Muscle of arm (tissue), 1 donor: ENCODE measurements at regions not wholly inside any gene's neighbourhood (a gene's known extent, or its start where the extent isn't known, plus 50 kb on each side); places are given as distances from the start of the nearest gene placed in this dataset.

ENCODE experiments used
- DNase-seq: peaks from one replicate; pipeline ENCODE4 v3.0.0-alpha.2; 2013

DNA sequence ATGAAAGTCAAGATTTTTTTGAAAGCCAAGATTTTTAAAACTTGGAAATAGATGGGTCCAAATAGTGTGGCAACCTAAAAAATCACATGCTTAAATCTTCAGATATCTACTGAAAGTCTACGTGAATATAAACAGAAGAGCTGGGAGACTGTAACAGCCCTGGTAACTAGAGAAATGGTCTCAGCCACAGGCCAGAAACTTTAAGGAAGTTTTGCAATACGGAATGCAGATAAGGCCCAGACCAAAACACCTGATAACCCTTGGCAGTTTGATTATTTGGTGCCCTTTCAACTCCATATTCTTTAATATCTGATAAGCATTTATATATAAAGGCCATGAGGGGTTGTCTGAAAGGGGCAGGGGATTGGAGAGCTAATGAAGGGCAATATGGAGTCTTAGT lies 537.3 kb upstream of the TGFBR2 start:
- no peak for DNase-seq

DNA sequence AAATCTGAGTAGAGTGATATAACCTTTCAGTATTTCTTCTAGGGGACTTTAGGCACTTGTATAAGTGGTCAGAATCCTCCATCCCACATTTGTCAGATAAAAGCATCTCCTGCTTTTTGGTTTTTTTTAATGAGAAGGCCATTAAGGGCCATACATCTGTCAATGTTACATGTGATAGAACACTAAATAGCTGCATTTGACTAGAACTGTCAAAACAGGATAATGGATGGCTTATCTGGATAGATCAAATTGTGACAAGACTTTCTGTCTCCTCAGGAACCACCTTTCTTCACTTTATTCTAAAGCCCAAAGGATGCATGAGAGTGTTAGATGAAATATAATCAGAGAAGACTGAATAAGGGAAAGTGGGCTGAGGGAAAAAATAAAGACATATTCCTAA lies 533.4 kb upstream of the TGFBR2 start:
- no peak for DNase-seq

DNA sequence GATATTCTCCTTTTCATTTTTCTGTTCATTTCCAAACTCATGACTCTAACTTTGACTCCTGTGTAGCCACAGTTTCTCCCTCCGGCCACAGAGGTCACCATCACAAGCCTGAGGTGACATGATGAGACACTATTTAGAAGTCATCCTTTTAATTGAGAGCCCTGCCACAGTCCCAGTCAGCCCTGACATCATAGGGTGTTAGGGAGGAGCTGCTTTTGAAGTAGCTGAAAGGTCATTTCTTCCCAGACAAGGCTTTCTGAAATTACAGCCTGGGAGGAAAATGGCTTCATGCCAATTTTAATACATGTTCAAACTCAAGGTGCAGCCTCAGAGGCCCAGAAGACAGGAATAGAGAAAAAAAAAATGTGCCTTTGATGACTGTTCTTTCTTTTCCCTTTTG lies 532.8 kb upstream of the TGFBR2 start:
- DNase-seq, result no peak

DNA sequence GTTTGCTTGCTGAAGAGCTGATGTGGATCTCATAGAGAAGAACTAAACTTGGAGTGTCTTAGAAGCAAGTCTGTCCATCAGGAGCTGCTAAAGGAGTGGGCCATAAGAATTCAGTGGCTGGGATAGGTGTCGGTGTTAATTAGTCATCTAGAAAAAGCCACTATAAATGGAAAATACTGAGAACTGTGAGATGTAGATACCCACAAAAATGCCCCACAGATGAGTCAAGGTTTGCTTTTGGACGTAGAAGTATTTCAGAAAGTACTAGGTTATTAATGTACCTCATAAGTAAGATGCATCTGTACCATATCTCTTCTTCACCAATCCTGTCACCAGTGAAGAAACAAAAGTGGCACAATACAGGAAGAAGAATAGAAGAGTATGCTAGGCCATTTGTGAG lies 530.9 kb upstream of the TGFBR2 start:
- DNase-seq, result no peak

DNA sequence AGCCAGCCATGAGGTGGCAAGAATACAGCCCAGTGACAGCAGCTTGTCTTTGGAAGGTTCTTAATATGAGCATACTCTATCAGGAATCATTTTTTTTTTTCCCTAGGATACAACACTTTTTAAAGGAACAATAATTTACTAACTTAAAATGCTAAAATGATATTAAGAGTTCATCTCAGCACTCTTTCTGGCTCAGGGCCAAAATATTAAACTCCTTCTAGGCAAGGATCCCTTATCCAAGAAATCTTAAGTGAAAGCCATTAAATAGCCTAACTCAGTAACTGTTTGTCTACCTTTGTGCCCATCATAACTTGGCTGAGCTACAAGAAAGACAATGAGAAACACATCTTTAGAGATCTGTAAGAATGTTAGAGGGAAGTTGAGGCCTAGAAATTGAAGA lies 529.5 kb upstream of the TGFBR2 start:
- no peak for DNase-seq

DNA sequence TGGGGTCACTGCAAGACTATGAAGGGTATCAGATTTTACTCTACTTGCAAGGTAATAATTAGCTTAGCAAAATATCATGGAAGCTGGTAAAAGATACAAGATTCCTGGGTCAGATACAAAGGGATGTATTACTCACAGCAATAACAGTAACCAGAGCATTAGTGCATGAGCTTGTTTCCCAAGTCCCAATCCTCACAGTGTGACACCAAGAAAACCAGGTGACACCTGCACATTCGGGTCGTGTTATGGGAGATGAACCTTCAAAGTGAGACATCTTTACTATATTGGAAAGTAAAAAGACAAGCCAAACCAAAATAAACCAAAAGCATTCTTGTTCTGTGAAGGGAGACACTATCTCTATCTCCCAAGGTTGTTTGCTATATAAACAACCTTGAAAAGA lies 528.7 kb upstream of the TGFBR2 start:
- no peak for DNase-seq

DNA sequence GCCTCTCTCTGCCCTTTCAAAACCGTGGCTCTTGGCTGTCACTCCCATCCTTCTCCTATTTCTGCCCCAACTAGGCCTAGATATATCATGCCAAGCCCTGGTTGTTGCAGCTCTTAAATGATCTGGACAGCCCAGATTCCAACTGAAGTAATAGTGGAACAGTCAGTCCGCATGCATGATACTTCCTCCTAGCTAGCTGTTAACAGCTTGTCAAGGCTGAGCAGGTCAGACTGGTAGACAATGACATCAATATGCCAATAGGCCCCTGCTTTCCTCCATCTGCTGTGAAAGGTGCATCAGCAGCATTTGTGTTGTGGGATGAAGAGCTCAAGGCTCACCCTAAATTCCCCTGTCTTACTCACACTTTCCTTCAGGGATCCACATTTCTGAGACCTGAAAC lies 527.7 kb upstream of the TGFBR2 start:
- DNase-seq, result no peak

DNA sequence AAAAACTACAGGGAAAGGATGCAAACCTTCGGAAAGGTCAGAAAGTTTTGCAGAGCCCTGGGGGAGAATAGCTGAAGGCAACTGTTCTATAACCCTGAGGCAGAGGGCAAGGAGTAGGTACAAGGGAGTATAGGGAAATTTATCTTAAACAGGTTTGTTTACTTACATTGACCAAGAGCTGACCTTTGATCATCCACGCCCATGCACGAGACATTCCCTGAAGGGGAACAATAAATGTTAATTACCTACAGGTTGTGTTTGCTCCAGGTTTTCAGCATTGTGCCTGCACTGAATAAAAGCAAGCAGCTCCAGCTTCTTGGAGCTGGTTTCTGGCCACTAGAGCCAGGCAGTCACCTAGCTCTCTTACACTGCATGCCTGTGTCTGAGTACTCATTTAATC lies 524.5 kb upstream of the TGFBR2 start:
- no peak for DNase-seq

DNA sequence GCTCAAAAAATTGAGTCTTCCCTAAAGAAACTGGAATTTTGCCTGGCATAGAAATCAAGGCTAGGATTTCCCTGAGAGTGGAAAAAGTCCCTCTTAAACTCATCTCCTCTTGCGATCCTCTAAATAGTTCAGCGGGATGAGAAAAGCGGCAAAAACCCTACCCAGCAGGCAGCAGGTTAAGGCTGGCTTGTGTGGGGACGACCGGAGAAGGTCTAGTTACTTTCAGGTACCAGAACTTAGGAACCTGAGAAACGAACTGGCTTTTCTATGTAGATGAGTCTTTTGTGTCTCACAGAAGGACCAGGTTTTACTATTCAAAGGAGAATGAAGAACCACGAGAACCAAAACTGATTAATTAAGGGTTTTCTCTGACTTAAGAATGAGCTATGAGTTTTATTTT lies 523.7 kb upstream of the TGFBR2 start:
- no peak for DNase-seq

DNA sequence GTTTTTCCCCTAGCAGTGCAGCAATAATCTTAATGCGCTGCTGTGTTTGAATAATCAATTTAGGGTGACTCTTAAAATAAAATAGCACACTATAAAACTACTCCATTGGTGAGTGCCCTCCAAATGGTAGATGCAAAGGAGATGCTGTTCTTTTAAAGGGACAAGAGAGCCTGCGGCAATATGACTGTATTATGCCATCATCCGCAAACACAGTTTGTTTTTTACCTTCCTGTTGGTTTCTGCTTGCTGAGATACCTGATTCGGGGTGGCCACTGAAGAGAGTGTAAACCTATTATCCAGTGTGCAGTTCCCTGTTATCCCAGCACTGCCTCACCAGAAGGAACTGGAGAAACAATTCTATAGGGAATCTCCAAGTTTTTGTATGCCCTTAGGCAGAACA lies 523.1 kb upstream of the TGFBR2 start:
- DNase-seq, result no peak

DNA sequence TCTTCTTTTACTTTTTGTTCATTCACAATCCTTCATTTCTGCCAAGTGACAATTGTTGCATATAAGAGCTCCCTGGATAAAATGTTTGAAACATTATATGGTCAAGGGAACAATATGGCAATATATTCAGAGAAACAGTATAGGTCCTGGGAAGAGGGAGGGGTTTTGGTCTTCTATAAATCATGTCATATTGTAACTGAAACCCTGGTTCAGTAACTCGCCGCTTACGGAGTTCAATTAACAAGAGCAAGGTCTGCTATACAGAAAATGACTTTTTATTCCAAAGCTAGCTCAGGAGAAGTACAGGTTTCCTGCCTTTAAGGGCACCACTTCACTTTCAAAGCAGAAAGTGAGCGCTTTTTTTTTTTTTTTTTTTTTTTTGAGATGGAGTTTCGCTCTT lies 522.1 kb upstream of the TGFBR2 start:
- DNase-seq, result no peak

DNA sequence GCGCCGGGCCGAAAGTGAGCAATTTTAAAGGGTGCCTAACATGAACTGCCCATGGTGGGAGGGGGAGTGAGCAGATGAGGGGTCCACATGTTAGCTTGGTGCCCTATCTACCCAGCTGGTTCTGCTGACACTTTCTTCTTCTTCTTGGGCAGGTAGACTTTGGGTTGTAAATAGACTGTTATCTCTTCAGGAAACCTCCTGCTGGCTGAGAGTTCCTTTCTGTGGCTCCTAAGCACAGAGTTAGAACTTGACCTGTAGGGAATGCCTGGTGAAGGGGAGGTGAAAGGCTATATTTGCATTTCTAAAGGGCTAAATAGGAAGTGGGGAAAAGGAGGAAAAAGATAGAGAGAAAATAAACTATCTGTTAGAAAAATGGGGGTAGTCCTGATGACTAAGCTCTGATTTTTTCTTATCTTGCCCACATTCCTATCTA lies 521.4 kb upstream of the TGFBR2 start:
- no peak for DNase-seq

DNA sequence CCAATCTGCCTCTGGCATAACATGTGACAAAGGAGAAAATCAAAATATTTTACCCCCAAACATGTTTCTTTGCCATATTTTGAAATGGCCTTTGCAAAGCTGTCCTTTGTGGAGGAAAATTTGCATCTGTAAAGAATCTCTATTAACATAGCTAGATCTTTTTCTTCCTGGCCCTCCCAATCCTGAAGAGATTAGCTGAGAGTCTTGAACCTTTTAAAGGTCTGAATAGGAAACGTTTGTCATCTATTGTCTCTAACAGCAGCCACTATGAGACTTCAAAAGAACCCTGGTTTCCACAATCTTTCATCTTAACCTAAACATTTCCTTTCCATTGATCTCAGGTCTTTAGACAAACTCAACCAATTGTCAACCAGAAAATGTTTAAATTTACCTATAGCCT lies 520.9 kb upstream of the TGFBR2 start:
- DNase-seq, result no peak

DNA sequence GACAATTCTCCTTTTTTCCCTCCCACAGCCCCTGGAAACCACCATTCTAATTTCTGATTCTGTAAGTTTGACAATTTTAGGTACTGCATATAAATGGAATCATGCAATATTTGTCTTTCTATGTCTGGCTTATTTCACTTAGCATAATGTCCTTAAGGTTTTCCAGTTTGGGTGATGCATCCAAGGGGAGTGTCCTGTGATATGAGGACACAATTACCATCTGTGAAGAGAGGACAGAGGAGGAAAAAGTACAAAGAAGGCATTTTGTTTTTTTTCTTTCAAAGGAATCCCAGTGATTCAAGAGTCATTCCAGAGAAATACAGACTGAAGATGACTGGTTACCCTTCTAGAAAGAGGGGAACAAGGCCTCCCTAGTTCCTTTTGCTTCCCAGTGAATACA lies 514.7 kb upstream of the TGFBR2 start:
- no peak for DNase-seq

DNA sequence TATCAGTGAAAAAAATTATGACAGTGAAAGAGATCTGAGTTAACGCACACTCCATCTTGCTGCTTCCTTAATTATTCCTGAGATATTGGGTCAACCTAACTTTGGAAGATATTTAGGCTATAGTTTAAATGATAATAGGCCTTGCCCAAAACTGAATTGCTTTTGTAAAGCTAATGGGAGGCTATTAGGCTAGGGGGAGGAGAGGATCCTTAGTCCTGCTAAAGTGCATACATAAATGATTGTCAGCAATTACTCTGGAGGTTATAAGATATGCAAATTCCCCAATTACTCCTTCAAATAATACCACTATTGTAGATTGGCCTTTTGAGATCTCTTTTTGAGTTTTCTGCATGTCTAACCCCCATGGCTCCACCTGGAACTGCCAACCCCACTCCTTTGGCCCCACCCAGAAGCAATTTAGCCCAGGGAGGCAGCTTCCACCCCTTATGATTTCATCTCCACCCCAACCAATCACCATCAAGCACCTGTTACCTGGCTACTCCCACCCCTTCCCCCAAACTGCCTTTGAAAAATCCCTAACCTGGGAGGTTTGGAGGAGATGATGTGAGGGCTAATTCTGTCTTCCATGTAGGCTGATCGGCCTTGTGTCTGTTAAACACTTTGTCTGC lies 509.3 kb upstream of the TGFBR2 start:
- DNase-seq, result no peak

DNA sequence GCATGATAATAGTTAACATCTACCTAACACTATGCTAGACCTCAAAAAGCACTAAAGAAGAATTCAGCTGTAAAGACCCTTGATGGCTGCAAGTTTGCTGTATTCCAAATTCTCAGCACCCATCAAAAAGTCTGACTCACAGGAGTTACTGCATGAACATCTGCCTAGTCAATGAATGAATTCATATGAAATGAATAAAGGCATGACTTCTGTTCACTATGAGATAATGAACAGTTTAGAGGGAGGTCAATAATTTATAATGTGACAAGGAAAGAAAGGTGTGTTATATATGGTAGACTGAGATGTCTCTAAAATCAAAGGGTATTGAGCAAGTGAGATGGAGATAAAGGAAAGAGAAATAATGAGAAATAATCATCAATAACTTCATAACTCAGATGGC lies 508.2 kb upstream of the TGFBR2 start:
- DNase-seq, result no peak

DNA sequence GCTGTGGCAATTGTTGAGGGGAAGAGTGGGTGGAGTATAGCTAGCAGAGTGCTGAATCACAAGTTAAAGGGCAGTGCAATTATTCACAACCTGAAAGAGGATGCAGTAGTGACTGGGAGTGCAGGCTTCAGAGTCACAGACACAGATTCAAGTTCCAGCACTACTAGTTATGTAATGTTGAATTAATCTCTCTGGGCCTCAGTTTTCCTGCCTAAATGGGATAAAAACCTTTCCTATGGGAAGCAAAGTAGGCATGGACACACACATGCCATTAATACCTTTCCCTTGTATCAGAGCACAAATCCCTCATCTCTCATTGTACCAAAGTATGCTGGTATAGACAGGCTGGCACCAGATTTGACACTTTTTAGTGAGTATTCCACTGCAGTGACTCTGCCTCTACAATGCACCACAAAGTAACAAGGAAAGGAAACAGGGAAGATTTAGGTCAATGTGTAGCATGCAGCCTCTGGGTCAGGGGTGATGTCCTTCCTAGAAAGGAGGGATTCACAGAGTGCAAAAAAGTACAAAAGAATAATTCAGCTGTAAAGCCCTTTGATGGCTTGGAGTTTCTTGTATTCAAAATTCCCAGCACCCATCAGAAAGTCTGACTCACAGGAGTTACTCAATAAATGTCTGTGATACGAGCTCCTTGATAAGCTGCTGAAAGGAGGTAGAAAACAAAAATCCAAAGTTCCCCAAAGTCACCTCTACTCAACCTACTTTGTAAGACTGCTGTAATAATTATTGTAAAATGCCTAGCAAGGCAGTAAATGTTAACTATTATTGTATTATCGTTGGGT lies 507.5 kb upstream of the TGFBR2 start:
- no peak for DNase-seq

DNA sequence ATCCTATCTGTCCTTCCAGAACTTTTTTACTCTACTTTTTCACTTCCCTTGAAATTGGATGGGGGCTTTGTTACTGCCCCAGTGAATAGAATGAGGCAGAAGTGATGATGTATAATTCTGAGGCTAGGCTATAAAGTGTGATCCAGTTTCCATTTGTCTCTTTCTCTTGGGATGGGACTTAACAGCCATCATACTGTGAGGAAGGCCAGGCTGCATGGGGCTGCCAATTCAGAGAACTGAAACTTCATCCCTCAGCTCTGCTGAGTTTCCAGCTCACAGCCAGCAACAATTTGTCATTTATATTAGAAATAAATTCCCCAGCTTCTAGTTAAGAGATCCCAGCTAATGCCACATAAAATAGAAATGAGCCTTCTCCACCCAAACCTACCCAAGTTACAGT lies 504.0 kb upstream of the TGFBR2 start:
- DNase-seq, result peak; percentile 15

DNA sequence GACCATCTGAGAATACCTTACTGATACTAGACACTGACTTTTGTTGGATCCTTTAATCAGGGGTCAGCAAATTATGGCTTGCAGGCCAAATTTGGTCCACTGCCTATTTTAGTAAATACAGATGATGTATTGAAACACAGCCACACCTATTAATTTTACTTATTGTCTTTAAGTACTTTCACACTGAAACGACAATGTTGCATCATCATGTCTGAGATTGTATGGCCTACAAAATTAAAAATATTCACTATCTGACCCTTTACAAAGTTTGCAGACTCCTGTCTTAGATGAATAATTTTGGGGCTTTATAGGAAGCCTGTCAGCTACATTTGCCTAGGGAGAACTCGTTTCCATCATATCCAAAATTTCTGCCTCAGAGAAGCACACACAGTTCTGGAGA lies 503.2 kb upstream of the TGFBR2 start:
- no peak for DNase-seq

DNA sequence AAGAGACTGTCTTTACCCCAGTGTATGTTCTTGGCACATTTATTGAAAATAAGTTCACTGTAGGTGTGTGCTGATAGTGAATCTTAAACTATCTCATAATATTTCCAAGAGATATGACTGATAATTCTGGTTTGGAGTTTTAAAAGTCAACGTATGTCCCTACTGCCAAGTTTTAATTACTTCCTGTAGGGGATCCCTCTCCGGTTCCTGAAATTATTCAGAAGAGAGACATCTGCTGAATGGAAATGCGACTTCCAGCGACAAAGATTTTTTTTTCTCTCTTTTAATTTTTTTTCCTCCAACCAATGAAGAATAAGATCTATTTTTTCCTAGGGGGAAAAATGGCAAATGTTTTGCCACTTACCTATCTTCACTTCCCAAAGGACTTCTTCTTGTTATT lies 498.9 kb upstream of the TGFBR2 start:
- no peak for DNase-seq

DNA sequence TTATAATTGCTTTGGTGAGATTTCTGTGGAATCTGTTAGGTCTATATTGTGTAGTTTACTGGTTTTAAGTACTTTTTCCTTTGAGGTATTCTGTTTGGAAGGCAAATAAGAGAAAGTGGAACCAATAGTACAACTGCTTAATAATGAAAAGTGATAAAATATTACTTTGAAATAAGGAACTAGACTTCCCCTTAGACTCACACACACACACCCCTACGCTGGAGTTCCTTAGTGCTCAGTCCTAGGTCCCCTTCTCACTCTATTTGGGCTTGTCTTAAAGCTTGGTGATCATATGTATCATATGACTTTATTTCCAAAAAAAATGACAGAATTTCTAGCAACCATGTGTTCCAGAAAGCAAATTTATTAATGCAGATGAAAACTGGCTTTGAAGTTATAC lies 494.0 kb upstream of the TGFBR2 start:
- no peak for DNase-seq

DNA sequence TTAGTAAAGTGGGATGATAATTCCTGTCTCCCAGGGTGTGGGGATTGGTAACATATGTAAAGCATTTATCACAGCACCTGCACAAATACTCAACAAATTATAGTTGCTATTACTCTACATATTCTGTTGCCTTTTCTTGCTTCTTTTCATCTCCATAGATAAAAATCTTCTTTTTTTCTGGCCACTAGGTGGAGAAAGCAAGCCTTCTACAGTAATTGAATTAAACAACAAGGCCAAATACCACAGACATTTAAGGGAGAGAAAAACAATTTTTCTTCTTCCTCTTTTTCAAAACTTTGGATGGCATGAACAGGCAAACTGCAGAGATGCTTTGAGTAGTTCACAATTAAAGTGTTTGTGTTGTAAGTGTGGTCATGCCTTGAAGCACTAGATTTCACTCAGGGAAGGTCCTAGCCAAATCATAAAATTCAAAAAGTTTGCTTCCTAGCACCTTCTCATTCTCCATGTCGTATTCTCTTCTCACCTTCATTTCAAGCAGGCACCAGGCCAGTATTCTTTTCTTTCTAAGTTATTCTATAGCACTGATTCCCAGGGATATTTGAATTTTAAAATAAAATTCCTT lies 493.4 kb upstream of the TGFBR2 start:
- peak; percentile 52 for DNase-seq

DNA sequence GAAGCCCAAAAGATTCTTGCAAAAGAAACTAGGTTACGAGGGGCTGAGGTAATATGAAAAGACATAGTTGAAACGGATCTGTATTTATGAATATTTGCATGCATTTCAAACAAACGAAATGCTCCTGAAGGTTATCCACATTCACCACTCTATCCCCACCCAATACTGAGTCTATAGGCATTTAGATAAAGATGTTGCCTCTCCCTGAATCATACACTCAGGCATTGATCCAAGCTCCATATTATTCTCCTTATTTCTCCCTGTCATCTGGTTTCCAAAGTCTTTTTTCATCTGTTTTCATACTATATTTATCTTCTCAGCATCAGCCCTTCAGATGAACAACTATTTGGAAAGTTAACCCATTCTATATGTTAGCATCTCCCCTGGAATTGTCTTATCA lies 492.5 kb upstream of the TGFBR2 start:
- no peak for DNase-seq

DNA sequence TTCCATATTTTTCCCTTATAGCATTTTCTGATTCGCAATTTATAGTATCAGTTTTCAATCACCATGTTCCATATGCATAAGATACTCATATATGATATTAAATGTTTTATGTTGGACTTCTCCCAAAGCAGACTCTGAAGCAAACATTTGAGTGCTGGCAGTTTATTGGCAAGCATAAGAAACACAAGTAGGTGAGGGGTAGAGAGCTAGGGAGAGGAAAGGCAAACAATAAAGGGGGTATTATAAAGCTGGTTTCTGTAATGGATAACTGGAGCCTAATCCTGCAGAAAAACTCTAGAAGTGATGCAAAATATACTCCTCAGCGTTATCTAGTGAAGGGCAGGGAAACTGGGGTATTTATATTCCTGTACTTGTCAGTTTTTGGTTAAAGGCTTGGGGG lies 491.5 kb upstream of the TGFBR2 start:
- no peak for DNase-seq
